CD4-positive, alpha-beta memory T cell (primary cell): ENCODE measurements at regions not wholly inside any gene's neighbourhood (a gene's known extent, or its start where the extent isn't known, plus 50 kb on each side); places are given as distances from the start of the nearest gene placed in this dataset.

ENCODE experiments used
- CTCF ChIA-PET: fragments of 350-600 bp; sonication (Branson Sonifier 250); formaldehyde crosslinking; loops from one replicate; lab custom pipeline; 2021; ENCODE audit warnings: inconsistent platforms; ENCODE audit not compliant: partially characterized antibody; lab: Charles Lee
- POLR2A ChIA-PET: fragments of 350-600 bp; sonication (Branson Sonifier 250); formaldehyde crosslinking; loops from one replicate; lab custom pipeline; 2021; ENCODE audit not compliant: partially characterized antibody; lab: Charles Lee
- DNase-seq, 5 donors: peaks; one replicate each; pipeline versions ENCODE4 v3.0.0 to v3.0.0-alpha.2; 2020 to 2022; ENCODE audit warnings: mixed read lengths in 1 of 5
- H3K27ac ChIP-seq: one replicate; pipeline ENCODE4 v1.7.0; 2013; ENCODE audit warnings: low read depth, low read length
- H3K27me3 ChIP-seq: 2 replicates; pipeline ENCODE4 v1.7.0; 2013; ENCODE audit warnings: mild to moderate bottlenecking, low read length, moderate library complexity; ENCODE audit not compliant: insufficient read depth
- H3K36me3 ChIP-seq: 2 replicates; pipeline ENCODE4 v1.7.0; 2013; ENCODE audit warnings: mild to moderate bottlenecking, low read length, moderate library complexity; ENCODE audit not compliant: insufficient read depth
- H3K4me1 ChIP-seq: 2 replicates; pipeline ENCODE4 v1.7.0; 2013; ENCODE audit warnings: mild to moderate bottlenecking, low read length, moderate library complexity; ENCODE audit not compliant: insufficient read depth
- H3K4me3 ChIP-seq, 2 donors: one replicate each; pipeline ENCODE4 v1.7.0; 2013; ENCODE audit warnings: low read length in 2 of 2, mild to moderate bottlenecking in 1 of 2
- H3K9me3 ChIP-seq, 2 donors: one replicate each; pipeline ENCODE4 v1.7.0; 2013; ENCODE audit warnings: low read length in 2 of 2, control low read depth in 1 of 2; ENCODE audit not compliant: control insufficient read depth in 1 of 2
- H3K27ac Mint-ChIP-seq, 7 donors: one replicate each; pipeline ENCODE4 v1.8.0; 2020 to 2021; ENCODE audit warnings: mixed read lengths in 7 of 7, mild to moderate bottlenecking in 6 of 7, inconsistent platforms in 3 of 7, moderate library complexity in 3 of 7
- H3K27me3 Mint-ChIP-seq, 2 donors: one replicate each; pipeline ENCODE4 v1.8.0; 2020 to 2021; ENCODE audit warnings: mixed read lengths in 2 of 2
- H3K36me3 Mint-ChIP-seq, 2 donors: one replicate each; pipeline ENCODE4 v1.8.0; 2020 to 2021; ENCODE audit warnings: mixed read lengths in 2 of 2, inconsistent platforms in 1 of 2, mild to moderate bottlenecking in 1 of 2
- H3K4me1 Mint-ChIP-seq, 4 donors: one replicate each; pipeline ENCODE4 v1.8.0; 2020 to 2021; ENCODE audit warnings: mixed read lengths in 4 of 4, mild to moderate bottlenecking in 1 of 4
- H3K4me3 Mint-ChIP-seq, 8 donors: one replicate each; pipeline ENCODE4 v1.8.0; 2020 to 2021; ENCODE audit warnings: mixed read lengths in 8 of 8, mild to moderate bottlenecking in 7 of 8, moderate library complexity in 6 of 8, inconsistent platforms in 3 of 8
- H3K9me3 Mint-ChIP-seq, 8 donors: one replicate each; pipeline ENCODE4 v1.8.0; 2020 to 2021; ENCODE audit warnings: mixed read lengths in 8 of 8, mild to moderate bottlenecking in 5 of 8, inconsistent platforms in 3 of 8, moderate library complexity in 1 of 8
- intact Hi-C: fragments of 100-400 bp; cut with micrococcal nuclease; formaldehyde crosslinking; loops from one replicate; pipeline ENCODE4 v1.15.1; 2023

DNA sequence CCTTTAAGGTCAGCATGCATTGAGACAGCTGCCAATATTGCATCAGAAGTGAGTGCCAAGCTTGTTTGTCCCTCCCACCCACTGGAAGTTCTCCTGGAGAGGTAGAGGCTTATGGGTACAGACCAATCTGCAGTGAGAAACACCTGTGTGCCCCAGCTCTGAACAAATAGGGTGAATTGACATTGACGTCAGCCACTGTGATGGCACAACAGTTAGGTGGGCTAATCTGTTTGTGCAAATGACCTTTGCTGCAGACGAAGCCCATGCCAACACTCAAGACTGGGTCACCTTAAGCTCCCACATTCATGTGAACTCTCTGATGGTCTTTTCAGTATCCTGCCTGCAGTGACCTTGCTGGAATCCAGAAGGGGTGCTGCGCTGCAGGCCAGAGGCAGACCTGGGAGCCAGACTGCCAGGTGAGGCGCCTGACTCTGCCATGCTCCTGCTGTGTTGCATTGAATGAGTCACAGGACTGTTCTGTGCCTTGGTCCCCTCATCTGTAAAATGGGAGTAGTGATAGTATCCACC is 99.9 kb downstream of the ALDH8A1 start:
- no peak overlapping the region for H3K4me3 ChIP-seq
- H3K9me3 ChIP-seq = no peaks in the 10 kb centered on the region
- H3K9me3 Mint-ChIP-seq = no peaks in the 10 kb centered on the region
- no peak overlapping the region for H3K4me3 Mint-ChIP-seq
- H3K36me3 Mint-ChIP-seq = no peaks in the 10 kb centered on the region
- H3K4me1 Mint-ChIP-seq = peaks cover 0 to 5% (median 0%) of the 10 kb centered on the region in 4 donors
- H3K36me3 ChIP-seq = no peaks in the 10 kb centered on the region
- ChIA-PET CTCF (interaction anchor here (0.5 kb wide), 1 partner anchor 533 kb away, joined by 3 read pairs; no protein-coding TSS in a partner anchor), POLR2A (interaction anchor here (1.0 kb wide), 1 partner anchor 10 kb away, joined by 3 read pairs; no protein-coding TSS in a partner anchor)
- no peaks in the 10 kb centered on the region for H3K4me1 ChIP-seq
- intact Hi-C loops = no loop called here
- no peaks in the 10 kb centered on the region for H3K27me3 ChIP-seq
- no peak overlapping the region for H3K27ac Mint-ChIP-seq
- H3K27me3 Mint-ChIP-seq = peaks cover 0 to 7% of the 10 kb centered on the region in 2 donors
- no peak for DNase-seq
- no peak overlapping the region for H3K27ac ChIP-seq

DNA sequence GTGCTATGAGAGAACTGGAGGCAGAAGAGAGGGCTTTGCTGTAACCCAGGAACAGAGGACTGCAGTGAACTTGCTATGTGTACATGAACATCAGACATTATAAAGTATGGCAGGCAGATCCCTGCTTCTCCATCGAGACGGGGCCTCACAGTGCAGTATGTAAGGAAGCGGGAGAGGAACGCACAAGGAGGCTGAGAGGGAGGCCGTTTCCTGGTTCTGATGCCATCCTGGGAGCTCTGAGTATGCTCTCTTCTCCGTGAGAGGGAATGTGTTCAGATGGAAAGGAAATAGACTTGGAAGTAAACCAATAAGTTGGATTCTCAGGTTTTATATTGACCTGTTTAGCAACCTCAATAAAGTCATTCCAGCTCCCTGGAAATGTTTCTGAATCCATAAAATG is 101.8 kb downstream of the ALDH8A1 start:
- peaks cover 0 to under 1% (median 0%) of the 10 kb centered on the region in 8 donors for H3K9me3 Mint-ChIP-seq
- H3K4me3 Mint-ChIP-seq = no peak overlapping the region
- H3K36me3 Mint-ChIP-seq = no peaks in the 10 kb centered on the region
- Histone ChIP-seq H3K27ac (no peak overlapping the region), H3K4me3 (no peak overlapping the region), H3K9me3 (no peaks in the 10 kb centered on the region), H3K27me3 (no peaks in the 10 kb centered on the region), H3K4me1 (no peaks in the 10 kb centered on the region), H3K36me3 (no peaks in the 10 kb centered on the region)
- H3K27ac Mint-ChIP-seq = no peak overlapping the region
- intact Hi-C loops = no loop called here
- DNase-seq = no peak
- H3K27me3 Mint-ChIP-seq = peaks cover 0 to 5% of the 10 kb centered on the region in 2 donors
- POLR2A ChIA-PET = no interaction called here
- peaks cover 0 to 5% (median 0%) of the 10 kb centered on the region in 4 donors for H3K4me1 Mint-ChIP-seq
- CTCF ChIA-PET = interaction anchor here (1.3 kb wide), 1 partner anchor 35 kb away, joined by 3 read pairs; no protein-coding TSS in a partner anchor

DNA sequence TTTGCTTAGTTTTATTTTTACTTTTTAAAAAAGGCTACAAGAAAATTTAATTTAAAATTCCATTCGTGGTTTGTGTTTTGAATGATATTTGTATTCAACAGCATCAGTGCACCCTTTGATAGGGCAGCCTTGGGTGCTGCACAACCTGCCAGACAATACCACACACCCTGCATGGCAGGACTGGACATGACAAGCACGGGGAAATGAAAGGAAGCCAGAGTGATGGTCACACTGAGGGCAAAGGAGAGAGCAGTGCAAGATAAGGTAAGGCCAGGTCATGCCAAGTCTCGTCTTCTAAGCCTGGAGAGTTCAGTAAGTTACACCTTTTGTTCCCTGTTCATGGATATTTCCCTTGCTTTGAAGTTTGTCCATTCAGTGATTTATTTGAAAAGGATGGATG is 103.0 kb downstream of the ALDH8A1 start:
- intact Hi-C loops = no loop called here
- H3K9me3 Mint-ChIP-seq = peaks cover 0 to 4% (median 0%) of the 10 kb centered on the region in 8 donors
- no peak overlapping the region for H3K4me3 Mint-ChIP-seq
- no peak for DNase-seq
- no peak overlapping the region for H3K27ac Mint-ChIP-seq
- H3K27me3 ChIP-seq = no peaks in the 10 kb centered on the region
- no peak overlapping the region for H3K4me3 ChIP-seq
- H3K9me3 ChIP-seq = no peaks in the 10 kb centered on the region
- POLR2A ChIA-PET = no interaction called here
- CTCF ChIA-PET = no interaction called here
- no peaks in the 10 kb centered on the region for H3K4me1 ChIP-seq
- H3K27me3 Mint-ChIP-seq = peaks cover 0 to 5% of the 10 kb centered on the region in 2 donors
- H3K27ac ChIP-seq = no peak overlapping the region
- no peaks in the 10 kb centered on the region for H3K36me3 ChIP-seq
- H3K36me3 Mint-ChIP-seq = no peaks in the 10 kb centered on the region
- peaks cover 0 to 5% (median 0%) of the 10 kb centered on the region in 4 donors for H3K4me1 Mint-ChIP-seq

DNA sequence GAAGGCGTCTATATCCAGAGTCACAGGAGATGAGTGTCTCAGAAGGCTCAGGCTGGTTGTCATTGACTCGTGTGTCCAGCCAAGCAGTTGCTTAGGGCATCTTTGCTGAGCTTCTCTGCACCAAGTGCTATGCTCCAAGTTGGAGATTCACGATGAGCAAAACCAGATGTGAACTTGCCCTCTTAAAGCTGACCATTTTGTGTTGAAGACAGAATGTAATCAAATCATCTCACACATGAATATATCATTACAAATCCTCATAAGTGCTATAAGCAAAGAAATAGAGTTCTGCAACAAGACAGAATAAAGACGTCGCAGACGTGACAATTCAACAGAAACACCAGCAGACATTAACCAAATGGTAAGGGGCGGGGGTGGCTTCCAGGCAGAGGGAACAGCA is 103.9 kb downstream of the ALDH8A1 start:
- ChIA-PET CTCF (no interaction called here), POLR2A (no interaction called here)
- Histone ChIP-seq H3K4me1 (no peaks in the 10 kb centered on the region), H3K27me3 (no peaks in the 10 kb centered on the region), H3K9me3 (no peaks in the 10 kb centered on the region), H3K27ac (no peak overlapping the region), H3K4me3 (no peak overlapping the region), H3K36me3 (no peaks in the 10 kb centered on the region)
- peaks cover 0 to 4% (median 0%) of the 10 kb centered on the region in 8 donors for H3K9me3 Mint-ChIP-seq
- no peak overlapping the region for H3K4me3 Mint-ChIP-seq
- H3K27me3 Mint-ChIP-seq = peaks cover 0 to 5% of the 10 kb centered on the region in 2 donors
- no peak for DNase-seq
- H3K36me3 Mint-ChIP-seq = no peaks in the 10 kb centered on the region
- no peak overlapping the region for H3K27ac Mint-ChIP-seq
- intact Hi-C loops = no loop called here
- peaks cover 0 to 4% (median 0%) of the 10 kb centered on the region in 4 donors for H3K4me1 Mint-ChIP-seq

DNA sequence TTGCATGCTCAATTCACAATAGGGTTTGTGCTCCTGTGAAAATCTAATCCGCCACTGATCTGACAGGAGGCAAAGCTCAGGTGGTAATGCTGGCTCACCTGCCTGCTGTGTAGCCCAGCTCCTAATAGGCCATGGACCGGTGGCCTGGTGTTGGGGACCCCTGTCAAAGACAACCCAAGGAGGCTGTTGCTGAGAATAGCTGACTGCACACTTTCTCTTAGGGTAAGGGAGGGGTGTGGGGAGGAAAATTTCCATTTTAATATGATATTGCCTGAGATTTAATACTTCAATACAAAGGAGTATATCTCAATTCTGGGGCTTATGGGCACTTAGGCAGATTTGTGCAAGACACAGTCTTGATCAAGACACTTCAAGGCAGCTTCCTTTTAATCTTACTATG is 105.8 kb downstream of the ALDH8A1 start:
- H3K4me1 ChIP-seq = no peaks in the 10 kb centered on the region
- peaks cover 0 to 8% of the 10 kb centered on the region in 2 donors for H3K27me3 Mint-ChIP-seq
- no peaks in the 10 kb centered on the region for H3K36me3 Mint-ChIP-seq
- H3K4me3 ChIP-seq = no peak overlapping the region
- no peaks in the 10 kb centered on the region for H3K27me3 ChIP-seq
- H3K4me1 Mint-ChIP-seq = no peaks in the 10 kb centered on the region
- no peak overlapping the region for H3K4me3 Mint-ChIP-seq
- ChIA-PET POLR2A (no interaction called here), CTCF (no interaction called here)
- H3K27ac Mint-ChIP-seq = no peak overlapping the region
- intact Hi-C loops = no loop called here
- no peaks in the 10 kb centered on the region for H3K36me3 ChIP-seq
- peaks cover 0 to 4% (median 0%) of the 10 kb centered on the region in 8 donors for H3K9me3 Mint-ChIP-seq
- no peaks in the 10 kb centered on the region for H3K9me3 ChIP-seq
- DNase-seq = no peak
- H3K27ac ChIP-seq = no peak overlapping the region

DNA sequence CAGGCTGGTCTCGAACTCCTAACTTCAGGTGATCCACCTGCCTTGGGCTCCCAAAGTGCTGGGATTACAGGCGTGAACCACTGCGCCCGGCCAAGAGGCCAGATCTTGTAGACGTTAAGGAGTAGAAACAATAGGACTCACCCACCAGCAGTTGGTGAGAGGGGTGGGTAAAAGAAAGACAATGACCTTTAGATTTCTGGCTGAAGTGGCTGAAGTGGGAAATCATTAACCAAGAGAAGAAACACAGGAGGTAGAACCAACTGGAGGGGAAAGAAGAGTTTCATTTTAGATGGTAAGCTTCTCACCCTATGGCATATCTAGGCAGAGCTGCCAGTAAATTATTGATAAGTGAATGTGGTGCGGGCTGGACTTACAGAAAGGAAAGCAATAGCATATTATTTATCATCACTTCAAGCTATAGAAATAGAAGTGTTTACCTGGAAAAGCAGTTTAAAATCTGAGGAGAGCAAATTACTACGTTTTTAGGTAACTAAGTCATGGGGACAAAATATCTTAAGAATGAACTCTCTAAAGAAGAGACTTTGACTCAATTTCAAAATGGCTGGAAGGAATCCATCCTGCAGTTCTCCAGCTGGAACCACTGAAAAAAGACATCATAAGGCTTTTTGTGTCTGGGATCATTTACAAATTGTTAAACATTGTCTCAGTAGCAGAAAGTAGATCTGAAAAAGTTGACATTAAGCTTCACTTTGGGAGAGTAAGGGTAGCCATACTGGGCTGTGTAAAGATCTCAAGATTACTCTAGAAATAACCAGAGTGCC is 109.6 kb downstream of the ALDH8A1 start:
- Histone ChIP-seq H3K36me3 (no peaks in the 10 kb centered on the region), H3K4me1 (no peaks in the 10 kb centered on the region), H3K4me3 (no peak overlapping the region), H3K27ac (no peak overlapping the region), H3K27me3 (no peaks in the 10 kb centered on the region), H3K9me3 (no peaks in the 10 kb centered on the region)
- Mint-ChIP-seq H3K36me3 (no peaks in the 10 kb centered on the region), H3K27ac (no peak overlapping the region), H3K27me3 (peaks cover 0 to 8% of the 10 kb centered on the region in 2 donors), H3K4me1 (no peaks in the 10 kb centered on the region), H3K9me3 (peaks cover 0 to 4% (median 0%) of the 10 kb centered on the region in 8 donors), H3K4me3 (no peak overlapping the region)
- intact Hi-C loops = no loop called here
- no peak for DNase-seq
- CTCF ChIA-PET = interaction anchor here (1.0 to 1.6 kb wide), 2 partner anchors 101 to 684 kb away, joined by 3 to 4 read pairs; no protein-coding TSS in a partner anchor
- POLR2A ChIA-PET = interaction anchor here (1.2 kb wide), 1 partner anchor 10 kb away, joined by 3 read pairs; no protein-coding TSS in a partner anchor

DNA sequence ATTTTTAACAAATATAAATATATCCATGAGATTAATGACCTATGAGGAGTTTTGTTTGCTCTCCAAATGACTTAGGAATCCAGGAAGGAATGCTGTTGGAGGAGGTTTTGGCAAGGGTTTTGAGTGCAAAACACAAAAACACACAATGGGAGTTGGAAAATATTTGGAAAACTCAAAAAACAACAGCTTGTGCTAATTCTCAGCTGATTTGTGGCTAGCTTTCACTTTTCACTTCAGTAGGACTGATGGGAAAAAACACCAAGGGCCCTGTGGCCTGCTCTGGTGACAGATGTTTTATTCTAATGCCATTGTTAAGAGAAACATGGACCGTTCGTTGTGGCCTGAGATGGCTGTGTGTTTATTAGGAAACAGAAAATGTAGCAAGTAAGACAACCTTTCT is 113.9 kb downstream of the ALDH8A1 start:
- peaks cover 0 to 8% of the 10 kb centered on the region in 2 donors for H3K27me3 Mint-ChIP-seq

More for the DNA sequence above, 113.9 kb downstream of the ALDH8A1 start:
- Histone ChIP-seq H3K4me3 (no peak overlapping the region), H3K27ac (no peak overlapping the region), H3K36me3 (no peaks in the 10 kb centered on the region), H3K9me3 (no peaks in the 10 kb centered on the region), H3K4me1 (no peaks in the 10 kb centered on the region), H3K27me3 (no peaks in the 10 kb centered on the region)
- Mint-ChIP-seq H3K36me3 (no peaks in the 10 kb centered on the region), H3K27ac (no peak overlapping the region), H3K9me3 (no peaks in the 10 kb centered on the region), H3K4me1 (no peaks in the 10 kb centered on the region), H3K4me3 (no peak overlapping the region)
- ChIA-PET CTCF (no interaction called here), POLR2A (no interaction called here)
- intact Hi-C loops = no loop called here
- DNase-seq = no peak
